HUES6 (cell line): ENCODE measurements at regions not wholly inside any gene's neighbourhood (a gene's known extent, or its start where the extent isn't known, plus 50 kb on each side); places are given as distances from the start of the nearest gene placed in this dataset.
"Not testable (repeated sequence)": the region's sequence is repeated elsewhere in the genome, so short reads cannot be mapped to it uniquely, and the experiment has no call there.

ENCODE experiments used
- H3K27ac ChIP-seq: 2 replicates; pipeline ENCODE4 v1.7.0; 2013; ENCODE audit warnings: low read depth, mild to moderate bottlenecking, low read length, inconsistent platforms
- H3K27me3 ChIP-seq: 2 replicates; pipeline ENCODE4 v1.6.1; 2013; ENCODE audit warnings: low read length; ENCODE audit not compliant: control insufficient read depth, insufficient read depth
- H3K36me3 ChIP-seq: 2 replicates; pipeline ENCODE4 v1.6.1; 2013; ENCODE audit warnings: low read length; ENCODE audit not compliant: control insufficient read depth, insufficient read depth
- H3K4me1 ChIP-seq: 2 replicates; pipeline ENCODE4 v1.6.1; 2013; ENCODE audit warnings: low read length; ENCODE audit not compliant: control insufficient read depth, insufficient read depth
- H3K4me3 ChIP-seq: 2 replicates; pipeline ENCODE4 v1.5.1; 2013; ENCODE audit warnings: low read depth, low read length
- H3K9ac ChIP-seq: one replicate; pipeline ENCODE4 v1.6.1; 2013; ENCODE audit warnings: mild to moderate bottlenecking, low read length
- H3K9me3 ChIP-seq: 2 replicates; pipeline ENCODE4 v1.6.1; 2013; ENCODE audit warnings: low read depth, low read length; ENCODE audit not compliant: control insufficient read depth, insufficient read depth

GRCh38 chr10:63675171-63675570 is 154.0 kb downstream of the REEP3 start:
- Histone ChIP-seq H3K9ac (no peak overlapping the region), H3K36me3 (no peaks in the 10 kb centered on the region), H3K27ac (no peak overlapping the region), H3K4me3 (no peak overlapping the region), H3K9me3 (no peaks in the 10 kb centered on the region), H3K27me3 (no peaks in the 10 kb centered on the region), H3K4me1 (peaks cover 32% of the 10 kb centered on the region)

- peaks cover 14% of the 10 kb centered on the region for H3K4me1 ChIP-seq
- H3K27me3 ChIP-seq, result no peaks in the 10 kb centered on the region
- H3K9ac ChIP-seq, result no peak overlapping the region
- no peak overlapping the region for H3K4me3 ChIP-seq
- H3K36me3 ChIP-seq, result no peaks in the 10 kb centered on the region
- H3K9me3 ChIP-seq, result no peaks in the 10 kb centered on the region
- H3K27ac ChIP-seq, result no peak overlapping the region
Observed at GRCh38 chr10:63677001-63677400, 155.8 kb downstream of the REEP3 start.

- H3K27ac ChIP-seq, H3K27me3 ChIP-seq, H3K4me3 ChIP-seq, H3K9ac ChIP-seq, H3K36me3 ChIP-seq, H3K9me3 ChIP-seq: not testable (repeated sequence)
- H3K4me1 ChIP-seq, result peaks cover 10% of the 10 kb centered on the region; the same call in 1 of the 2 replicates
Observed at GRCh38 chr10:63680545-63680944, 159.3 kb downstream of the REEP3 start.

GRCh38 chr10:63681993-63682697 is 160.9 kb downstream of the REEP3 start:
- Histone ChIP-seq H3K36me3 (no peaks in the 10 kb centered on the region), H3K9me3 (no peaks in the 10 kb centered on the region), H3K9ac (no peak overlapping the region), H3K4me1 (peaks cover 10% of the 10 kb centered on the region; the same call in 1 of the 2 replicates), H3K4me3 (no peak overlapping the region), H3K27ac (no peak overlapping the region), H3K27me3 (no peaks in the 10 kb centered on the region)

GRCh38 chr10:63682698-63683052 is 161.5 kb downstream of the REEP3 start:
- not testable (repeated sequence) for H3K27me3 ChIP-seq, H3K9ac ChIP-seq, H3K27ac ChIP-seq, H3K9me3 ChIP-seq, H3K36me3 ChIP-seq, H3K4me3 ChIP-seq
- H3K4me1 ChIP-seq, result peaks cover 10% of the 10 kb centered on the region; the same call in 1 of the 2 replicates

GRCh38 chr10:63683223-63683622 is 162.0 kb downstream of the REEP3 start:
- H3K9ac ChIP-seq, result no peak overlapping the region
- H3K27me3 ChIP-seq, result no peaks in the 10 kb centered on the region
- no peak overlapping the region for H3K4me3 ChIP-seq
- no peaks in the 10 kb centered on the region for H3K36me3 ChIP-seq
- no peaks in the 10 kb centered on the region for H3K9me3 ChIP-seq
- peaks cover 10% of the 10 kb centered on the region; the same call in 1 of the 2 replicates for H3K4me1 ChIP-seq
- no peak overlapping the region for H3K27ac ChIP-seq

- no peak overlapping the region for H3K4me3 ChIP-seq
- no peak overlapping the region for H3K27ac ChIP-seq
- no peaks in the 10 kb centered on the region for H3K27me3 ChIP-seq
- H3K9me3 ChIP-seq, result no peaks in the 10 kb centered on the region
- H3K4me1 ChIP-seq, result peaks cover 10% of the 10 kb centered on the region; the same call in 1 of the 2 replicates
- H3K9ac ChIP-seq, result no peak overlapping the region
- H3K36me3 ChIP-seq, result no peaks in the 10 kb centered on the region
Observed at GRCh38 chr10:63683686-63684085, 162.5 kb downstream of the REEP3 start.

GRCh38 chr10:63684257-63684936 is 163.2 kb downstream of the REEP3 start:
- H3K9me3 ChIP-seq, result no peaks in the 10 kb centered on the region
- no peaks in the 10 kb centered on the region for H3K27me3 ChIP-seq
- H3K36me3 ChIP-seq, result no peaks in the 10 kb centered on the region
- no peak overlapping the region for H3K4me3 ChIP-seq
- no peak overlapping the region for H3K9ac ChIP-seq
- no peak overlapping the region for H3K27ac ChIP-seq
- H3K4me1 ChIP-seq, result peaks cover 10% of the 10 kb centered on the region; the same call in 1 of the 2 replicates

GRCh38 chr10:63689768-63690167 is 168.6 kb downstream of the REEP3 start:
- Histone ChIP-seq H3K27ac (no peak overlapping the region), H3K4me1 (peaks cover 2% of the 10 kb centered on the region; the same call in 1 of the 2 replicates), H3K27me3 (no peaks in the 10 kb centered on the region), H3K9me3 (peaks cover 7% of the 10 kb centered on the region; the same call in 1 of the 2 replicates), H3K4me3 (no peak overlapping the region), H3K36me3 (no peaks in the 10 kb centered on the region), H3K9ac (no peak overlapping the region)

GRCh38 chr10:63692220-63692896 is 171.2 kb downstream of the REEP3 start:
- no peaks in the 10 kb centered on the region for H3K36me3 ChIP-seq
- no peak overlapping the region for H3K4me3 ChIP-seq
- H3K4me1 ChIP-seq, result no peaks in the 10 kb centered on the region
- H3K27me3 ChIP-seq, result no peaks in the 10 kb centered on the region
- H3K27ac ChIP-seq, result no peak overlapping the region
- peaks cover 7% of the 10 kb centered on the region; the same call in 1 of the 2 replicates for H3K9me3 ChIP-seq
- H3K9ac ChIP-seq, result no peak overlapping the region

GRCh38 chr10:63693021-63693420 is 171.8 kb downstream of the REEP3 start:
- H3K36me3 ChIP-seq, H3K27ac ChIP-seq, H3K27me3 ChIP-seq, H3K9me3 ChIP-seq, H3K4me3 ChIP-seq, H3K4me1 ChIP-seq, H3K9ac ChIP-seq: not testable (repeated sequence)
